ENCODE measurements at regions not wholly inside any gene's neighbourhood (a gene's known extent, or its start where the extent isn't known, plus 50 kb on each side); places are given as distances from the start of the nearest gene placed in this dataset.
"Not testable (repeated sequence)": the region's sequence is repeated elsewhere in the genome, so short reads cannot be mapped to it uniquely, and the experiment has no call there.

DNA sequence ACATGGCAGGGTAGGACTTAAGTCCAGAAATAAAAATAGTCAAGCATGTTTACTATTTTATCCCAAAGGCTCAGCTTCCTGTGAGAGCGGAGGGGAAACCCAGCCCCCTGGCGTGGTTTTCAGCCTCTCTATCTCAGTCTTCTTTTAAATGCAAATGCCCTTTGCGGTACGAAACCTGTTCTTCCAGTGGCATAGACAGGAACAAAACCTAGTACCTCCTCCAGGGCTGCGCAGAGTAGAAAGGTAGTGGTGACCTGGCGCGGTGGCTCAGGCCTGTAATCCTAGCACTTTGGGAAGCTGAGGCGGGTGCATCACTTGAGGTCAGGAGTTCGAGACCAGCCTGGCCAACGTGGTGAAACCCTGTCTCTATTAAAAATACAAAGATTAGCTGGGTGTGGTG, 181.3 kb upstream of the FOXK1 start:
- peaks cover 22 to 49% of the 10 kb centered on the region in 2 experiments for H3K9me3 Mint-ChIP-seq
- Histone ChIP-seq H3K9me3 (ENCODE audit: control insufficient read depth, low read depth, low read length) (no peaks in the 10 kb centered on the region), H3K27ac (ENCODE audit: insufficient read length, low read depth, low read length) (no peak overlapping the region), H3K23ac (ENCODE audit: insufficient read length, low read depth, low read length) (no peak overlapping the region), H3K4me2 (ENCODE audit: insufficient read depth, insufficient read length, low read length) (no peak overlapping the region), H3K4ac (ENCODE audit: low read depth, low read length) (no peak overlapping the region), H3K27me3 (ENCODE audit: insufficient read depth, low read length) (no peaks in the 10 kb centered on the region), H4K5ac (ENCODE audit: insufficient read length, low read depth, low read length) (no peak overlapping the region), H2AFZ (ENCODE audit: low read length) (no peak overlapping the region), H2AK5ac (ENCODE audit: insufficient read length, low read length) (no peak overlapping the region), H3K18ac (ENCODE audit: insufficient read length, low read depth, low read length) (no peak overlapping the region), H2BK15ac (ENCODE audit: low read depth, low read length) (no peak overlapping the region), H3K56ac (ENCODE audit: insufficient read length, low read depth, low read length) (no peak overlapping the region), H3K14ac (ENCODE audit: insufficient read depth, low read length) (no peak overlapping the region), H2BK5ac (ENCODE audit: insufficient read length, low read length) (no peak overlapping the region), H2BK120ac (ENCODE audit: low read depth, low read length, poor library complexity, severe bottlenecking) (no peak overlapping the region), H3T11ph (ENCODE audit: low read length) (no peak overlapping the region), H2BK20ac (ENCODE audit: low read depth, low read length, poor library complexity, severe bottlenecking) (no peak overlapping the region), H3K79me2 (ENCODE audit: insufficient read depth, low read length) (no peaks in the 10 kb centered on the region), H3K4me1 (ENCODE audit: insufficient read depth, low read length) (peaks cover 3% of the 10 kb centered on the region; the same call in 1 of the 2 replicates), H3K23me2 (ENCODE audit: insufficient read length, low read depth, low read length, poor library complexity, severe bottlenecking) (no peaks in the 10 kb centered on the region), H2BK12ac (ENCODE audit: insufficient read length, low read depth, low read length) (no peak overlapping the region), H4K8ac (replicated peaks; ENCODE audit: insufficient read length, low read depth, low read length) (no peak overlapping the region), H4K91ac (ENCODE audit: insufficient read length, low read depth, low read length) (no peak overlapping the region), H4K20me1 (ENCODE audit: control insufficient read depth, insufficient read depth, insufficient read length) (no peaks in the 10 kb centered on the region), H3K9ac (ENCODE audit: extremely low read depth, insufficient read length, low read length) (no peak overlapping the region), H3K79me1 (ENCODE audit: insufficient read depth, low read depth, low read length, poor library complexity, severe bottlenecking) (no peaks in the 10 kb centered on the region)
- H3K4me3 Mint-ChIP-seq = no peak overlapping the region
- H3K36me3 Mint-ChIP-seq (ENCODE audit: insufficient read depth in 1 of 3, low read depth in 3 of 3) = peaks cover 6 to 9% (median 7%) of the 10 kb centered on the region in 3 experiments; a peak in 6 of 7 replicates
- H3K27me3 Mint-ChIP-seq (ENCODE audit: low read depth) = no peaks in the 10 kb centered on the region; the same call in 1 of the 2 replicates
- 0 out of 7 replicates have a peak overlapping the region, but pooled peaks of 1 of the 3 experiments have one; percentile 30 for H3K27ac Mint-ChIP-seq
- peak; percentile 70 for DNase-seq
- no CpG with 5 or more reads among the region's 10 CpGs for WGBS (ENCODE audit: extremely low coverage, insufficient read length, low lambda C conversion rate)
- TF ChIP-seq, protein P1, sequence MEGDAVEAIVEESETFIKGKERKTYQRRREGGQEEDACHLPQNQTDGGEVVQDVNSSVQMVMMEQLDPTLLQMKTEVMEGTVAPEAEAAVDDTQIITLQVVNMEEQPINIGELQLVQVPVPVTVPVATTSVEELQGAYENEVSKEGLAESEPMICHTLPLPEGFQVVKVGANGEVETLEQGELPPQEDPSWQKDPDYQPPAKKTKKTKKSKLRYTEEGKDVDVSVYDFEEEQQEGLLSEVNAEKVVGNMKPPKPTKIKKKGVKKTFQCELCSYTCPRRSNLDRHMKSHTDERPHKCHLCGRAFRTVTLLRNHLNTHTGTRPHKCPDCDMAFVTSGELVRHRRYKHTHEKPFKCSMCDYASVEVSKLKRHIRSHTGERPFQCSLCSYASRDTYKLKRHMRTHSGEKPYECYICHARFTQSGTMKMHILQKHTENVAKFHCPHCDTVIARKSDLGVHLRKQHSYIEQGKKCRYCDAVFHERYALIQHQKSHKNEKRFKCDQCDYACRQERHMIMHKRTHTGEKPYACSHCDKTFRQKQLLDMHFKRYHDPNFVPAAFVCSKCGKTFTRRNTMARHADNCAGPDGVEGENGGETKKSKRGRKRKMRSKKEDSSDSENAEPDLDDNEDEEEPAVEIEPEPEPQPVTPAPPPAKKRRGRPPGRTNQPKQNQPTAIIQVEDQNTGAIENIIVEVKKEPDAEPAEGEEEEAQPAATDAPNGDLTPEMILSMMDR (conservative IDR thresholded peaks at IDR 0.05) = no peak
- H3K4me1 Mint-ChIP-seq = peaks cover 3% of the 10 kb centered on the region in 2 experiments; a peak in 3 of 4 replicates

DNA sequence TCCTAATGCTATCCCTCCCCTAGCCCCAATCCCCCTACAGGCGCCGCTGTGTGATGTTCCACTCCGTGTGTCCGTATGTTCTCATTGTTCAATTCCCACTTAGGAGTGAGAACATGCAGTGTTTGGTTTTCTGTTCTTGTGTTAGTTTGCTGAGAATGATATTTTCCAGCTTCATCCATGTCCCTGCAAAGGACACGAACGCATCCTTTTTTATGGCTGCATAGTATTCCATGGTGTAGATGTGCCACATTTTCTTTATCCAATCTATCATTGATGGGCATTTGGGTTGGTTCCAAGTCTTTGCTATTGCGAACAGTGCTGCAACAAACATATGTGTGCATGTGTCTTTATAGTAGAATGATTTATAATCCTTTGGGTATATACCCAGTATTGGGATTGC, 174.2 kb upstream of the FOXK1 start:
- H2BK12ac ChIP-seq (ENCODE audit: insufficient read length, low read depth, low read length); H3K27me3 Mint-ChIP-seq (ENCODE audit: low read depth); H3K56ac ChIP-seq (ENCODE audit: insufficient read length, low read depth, low read length); H2BK5ac ChIP-seq (ENCODE audit: insufficient read length, low read length); H3T11ph ChIP-seq (ENCODE audit: low read length); H3K4ac ChIP-seq (ENCODE audit: low read depth, low read length); H4K91ac ChIP-seq (ENCODE audit: insufficient read length, low read depth, low read length); H3K36me3 Mint-ChIP-seq (ENCODE audit: insufficient read depth in 1 of 3, low read depth in 3 of 3); H3K4me1 Mint-ChIP-seq; H3K9ac ChIP-seq (ENCODE audit: extremely low read depth, insufficient read length, low read length); DNase-seq; H3K18ac ChIP-seq (ENCODE audit: insufficient read length, low read depth, low read length); H3K79me2 ChIP-seq (ENCODE audit: insufficient read depth, low read length); H3K4me2 ChIP-seq (ENCODE audit: insufficient read depth, insufficient read length, low read length); H4K8ac ChIP-seq (replicated peaks; ENCODE audit: insufficient read length, low read depth, low read length); H3K14ac ChIP-seq (ENCODE audit: insufficient read depth, low read length); H4K5ac ChIP-seq (ENCODE audit: insufficient read length, low read depth, low read length); H4K20me1 ChIP-seq (ENCODE audit: control insufficient read depth, insufficient read depth, insufficient read length); H3K4me3 Mint-ChIP-seq; H2BK120ac ChIP-seq (ENCODE audit: low read depth, low read length, poor library complexity, severe bottlenecking); H3K79me1 ChIP-seq (ENCODE audit: insufficient read depth, low read depth, low read length, poor library complexity, severe bottlenecking); H3K27ac ChIP-seq (ENCODE audit: insufficient read length, low read depth, low read length); H2AK5ac ChIP-seq (ENCODE audit: insufficient read length, low read length); H3K4me1 ChIP-seq (ENCODE audit: insufficient read depth, low read length); H2BK20ac ChIP-seq (ENCODE audit: low read depth, low read length, poor library complexity, severe bottlenecking); H3K27me3 ChIP-seq (ENCODE audit: insufficient read depth, low read length); H2BK15ac ChIP-seq (ENCODE audit: low read depth, low read length); H3K23ac ChIP-seq (ENCODE audit: insufficient read length, low read depth, low read length); H2AFZ ChIP-seq (ENCODE audit: low read length); H3K27ac Mint-ChIP-seq; H3K9me3 ChIP-seq (ENCODE audit: control insufficient read depth, low read depth, low read length); H3K23me2 ChIP-seq (ENCODE audit: insufficient read length, low read depth, low read length, poor library complexity, severe bottlenecking): not testable (repeated sequence)
- WGBS (ENCODE audit: extremely low coverage, insufficient read length, low lambda C conversion rate) = no CpG with 5 or more reads among the region's 7 CpGs
- peaks cover 14 to 72% of the 10 kb centered on the region in 2 experiments for H3K9me3 Mint-ChIP-seq

Measured in H9 (cell line).